ENCODE measurements at regions not wholly inside any gene's neighbourhood (a gene's known extent, or its start where the extent isn't known, plus 50 kb on each side); places are given as distances from the start of the nearest gene placed in this dataset.

DNA sequence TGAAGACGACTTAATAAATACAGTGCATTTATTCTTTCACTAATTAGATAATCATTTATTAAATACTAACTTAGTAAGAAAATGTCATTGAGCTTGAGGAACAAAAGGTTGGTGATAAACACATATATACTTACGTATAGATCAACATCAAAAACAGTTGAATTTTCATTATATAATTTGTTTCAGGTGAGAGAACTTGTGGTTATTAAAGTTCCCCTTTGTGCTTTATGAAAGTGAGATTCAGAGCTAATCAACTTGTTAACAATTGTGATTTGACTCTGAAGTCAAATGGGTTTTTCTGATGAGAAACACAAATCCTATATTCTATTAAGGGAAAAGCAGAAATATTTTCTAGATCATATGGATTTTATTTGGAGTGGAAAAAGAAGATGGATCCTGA, 524.0 kb downstream of the SOX11 start:
- no peak for DNase-seq

GRCh38 chr2:6218926-6219325, 526.7 kb downstream of the SOX11 start:
- no peak for DNase-seq

DNA sequence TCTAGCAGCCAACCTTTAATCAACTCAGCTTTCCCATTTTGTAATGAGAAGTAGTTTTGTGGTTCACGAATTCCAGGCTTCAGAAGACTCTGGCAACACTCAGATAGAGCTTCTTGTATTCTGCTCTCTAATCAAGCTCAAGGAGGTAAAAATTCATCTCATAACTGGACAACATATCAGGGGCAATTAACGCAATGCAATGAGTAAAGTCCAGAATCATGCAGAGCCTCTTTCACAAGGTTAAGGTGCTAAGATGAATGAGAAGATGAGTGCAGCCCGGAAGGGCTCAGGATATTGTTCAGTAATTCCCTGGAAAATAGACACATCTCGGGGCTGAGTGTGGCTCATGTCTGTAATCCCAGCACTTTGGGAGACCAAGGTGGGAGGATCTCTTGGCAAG, 527.7 kb downstream of the SOX11 start:
- no peak for DNase-seq

DNA sequence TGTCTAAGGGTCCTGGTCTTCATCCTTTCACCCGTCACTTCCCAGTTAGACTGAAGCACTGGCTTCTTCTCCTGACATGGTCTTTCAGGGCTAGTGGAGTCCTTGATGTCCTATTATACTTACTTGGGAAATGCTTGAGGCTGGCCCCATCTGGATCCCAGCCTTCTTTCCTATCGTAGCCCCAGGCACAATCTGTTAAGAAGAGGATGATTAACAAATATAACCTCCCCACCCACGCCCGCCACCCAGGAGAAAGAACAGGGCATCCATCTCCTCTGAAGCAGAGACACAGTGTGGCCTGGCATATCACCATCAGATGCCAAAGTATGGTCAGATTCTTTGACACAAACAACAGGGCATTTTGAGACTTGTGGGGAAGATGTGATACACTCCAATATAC, 530.1 kb downstream of the SOX11 start:
- no peak for DNase-seq

DNA sequence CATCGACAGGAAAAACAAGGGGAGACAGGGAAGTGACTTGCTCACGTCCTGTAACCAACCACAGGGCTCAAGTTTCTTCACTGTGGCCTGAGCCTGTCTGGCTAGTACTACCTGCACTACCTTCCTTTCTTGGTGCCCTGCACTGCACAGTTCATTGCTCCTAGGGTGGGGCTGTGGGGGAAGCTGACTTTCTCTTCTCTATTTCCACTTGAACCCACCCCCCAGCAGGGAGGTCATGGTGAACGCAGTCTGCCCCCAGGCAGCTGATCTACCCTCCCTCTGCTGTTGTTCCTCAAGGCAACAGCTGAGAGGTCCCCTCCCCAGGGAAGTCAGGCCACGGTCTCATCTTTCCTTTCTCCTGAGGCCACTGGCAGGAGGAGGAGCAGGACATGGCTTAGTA, 532.1 kb downstream of the SOX11 start:
- no peak for DNase-seq

GRCh38 chr2:6228251-6228650, 536.1 kb downstream of the SOX11 start:
- DNase-seq: no peak

- DNase-seq: no peak
Measured at GRCh38 chr2:6231166-6231565, 539.0 kb downstream of the SOX11 start.

DNA sequence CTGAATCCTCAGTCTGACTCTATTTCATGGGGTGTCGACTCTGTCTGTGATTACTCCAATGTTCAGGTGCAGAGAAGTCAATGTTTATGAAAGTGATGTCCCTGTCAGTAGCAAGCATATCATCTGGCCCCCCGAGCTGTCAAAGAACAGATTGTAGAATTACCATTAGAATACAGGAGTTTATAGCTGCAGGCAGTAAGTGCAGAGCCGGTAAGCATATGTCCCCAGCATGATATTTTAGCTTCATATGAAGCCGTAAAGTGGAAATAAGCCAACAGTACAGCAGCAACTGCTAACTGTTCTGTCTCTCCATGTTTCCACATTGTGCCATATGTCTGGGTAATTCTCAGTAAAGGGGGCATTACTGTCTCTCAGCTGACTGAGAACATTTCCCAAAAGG, 541.8 kb downstream of the SOX11 start:
- no peak for DNase-seq

- DNase-seq: no peak
Measured at GRCh38 chr2:6234702-6235101, 542.5 kb downstream of the SOX11 start.

- no peak for DNase-seq
Measured at GRCh38 chr2:6236317-6236716, 544.1 kb downstream of the SOX11 start.

DNA sequence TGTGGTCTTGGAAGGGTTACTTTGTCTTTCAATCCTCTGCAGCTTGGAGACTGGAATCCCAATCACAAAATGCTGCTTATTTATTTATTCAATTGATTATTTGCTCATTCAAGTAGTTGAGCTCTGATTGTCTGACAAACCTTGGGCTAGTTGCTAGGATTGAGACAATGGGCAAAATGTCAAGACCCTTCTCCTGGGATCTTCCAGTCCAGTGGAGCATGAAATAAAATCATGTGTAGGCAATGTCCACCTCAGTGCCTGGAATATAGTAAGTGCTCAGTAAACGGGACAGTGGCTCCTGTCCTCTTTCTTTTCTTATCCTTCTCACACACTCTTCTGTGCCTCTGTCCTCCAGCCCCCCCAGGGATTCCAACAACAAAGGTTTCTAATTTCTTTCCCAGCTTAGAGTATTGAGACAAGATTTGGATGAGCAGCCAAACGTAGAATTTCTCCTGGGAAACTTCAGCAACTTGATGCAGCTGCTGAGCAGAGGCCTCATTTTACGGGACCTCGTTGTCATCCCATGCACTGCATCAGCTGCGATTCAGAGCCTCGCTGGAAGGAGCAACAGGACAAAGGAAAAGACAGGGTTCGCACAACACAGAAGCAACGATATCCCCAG, 545.0 kb downstream of the SOX11 start:
- DNase-seq: no peak

DNA sequence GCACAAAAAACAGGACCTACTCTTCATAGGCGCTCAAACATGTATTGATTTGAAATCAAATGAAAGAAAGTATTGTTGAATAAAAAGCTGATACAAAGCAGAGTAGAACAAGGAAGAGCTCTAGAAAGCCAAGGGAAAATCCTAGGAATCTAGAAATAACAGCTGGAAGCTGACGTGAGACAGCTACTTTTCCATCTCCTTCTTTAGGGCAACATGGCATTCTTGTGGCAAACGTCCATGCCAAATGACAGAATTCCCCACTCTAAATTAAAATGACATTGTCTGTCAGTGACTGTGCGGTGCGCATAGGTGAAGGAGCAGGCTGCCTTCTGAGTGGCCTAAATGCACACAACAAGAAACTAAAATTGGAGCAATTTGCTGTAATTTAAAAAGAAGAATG, 557.4 kb downstream of the SOX11 start:
- DNase-seq: no peak

GRCh38 chr2:6254441-6254840, 562.3 kb downstream of the SOX11 start:
- peak; percentile 69 for DNase-seq

GRCh38 chr2:6264198-6264597, 572.0 kb downstream of the SOX11 start:
- no peak for DNase-seq

GRCh38 chr2:6281524-6281923, 584.2 kb downstream of the CMPK2 start:
- DNase-seq: no peak

DNA sequence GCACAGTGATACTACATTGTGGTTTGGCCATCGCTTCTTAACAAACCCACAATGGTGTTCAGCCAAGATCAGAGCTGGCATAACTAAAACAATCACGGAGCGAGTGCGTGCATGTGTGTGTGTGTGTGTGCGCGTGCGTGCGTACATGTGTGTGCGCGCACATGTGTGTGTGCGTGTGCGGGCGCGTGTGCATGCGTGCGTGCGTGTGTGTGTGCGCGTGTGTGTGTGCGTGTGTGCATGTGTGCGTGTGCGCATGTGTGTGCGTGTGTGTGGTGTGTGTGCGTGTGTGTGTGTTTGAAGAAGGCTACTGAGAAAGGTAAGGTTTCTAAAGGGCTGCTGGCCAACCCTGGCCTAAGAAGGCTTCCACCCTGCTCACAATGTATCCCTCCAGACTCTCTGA, 582.4 kb downstream of the CMPK2 start:
- no peak for DNase-seq

GRCh38 chr2:6287406-6287805, 578.3 kb downstream of the CMPK2 start:
- DNase-seq: no peak

- no peak for DNase-seq
Measured at GRCh38 chr2:6288791-6289190, 576.9 kb downstream of the CMPK2 start.

GRCh38 chr2:6290217-6291015, 575.3 kb downstream of the CMPK2 start:
- DNase-seq: peak; percentile 70

- DNase-seq: no peak
Measured at GRCh38 chr2:6294791-6295190, 570.9 kb downstream of the CMPK2 start.

GRCh38 chr2:6297238-6297637, 568.5 kb downstream of the CMPK2 start:
- no peak for DNase-seq

GRCh38 chr2:6301426-6301825, 564.3 kb downstream of the CMPK2 start:
- DNase-seq: no peak

DNA sequence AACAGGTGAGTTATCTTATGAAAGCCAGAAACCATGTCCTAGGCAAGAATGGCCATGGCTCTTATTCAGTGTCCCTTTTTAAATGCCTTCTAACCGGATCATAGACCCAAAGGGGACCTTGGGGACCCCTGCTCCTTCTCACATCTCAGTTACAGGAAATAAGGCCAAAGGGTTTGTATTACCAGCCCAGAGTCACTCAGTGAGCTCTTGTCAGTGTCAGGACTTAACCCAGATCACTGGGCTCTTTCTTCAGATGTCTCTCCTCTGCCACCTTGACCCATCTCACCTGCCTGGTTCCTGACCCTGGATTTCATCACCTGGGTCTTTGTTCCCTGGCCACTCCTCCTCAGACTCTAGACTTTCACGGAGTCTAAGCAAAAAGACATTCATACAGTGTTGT, 556.7 kb downstream of the CMPK2 start:
- no peak for DNase-seq

DNA sequence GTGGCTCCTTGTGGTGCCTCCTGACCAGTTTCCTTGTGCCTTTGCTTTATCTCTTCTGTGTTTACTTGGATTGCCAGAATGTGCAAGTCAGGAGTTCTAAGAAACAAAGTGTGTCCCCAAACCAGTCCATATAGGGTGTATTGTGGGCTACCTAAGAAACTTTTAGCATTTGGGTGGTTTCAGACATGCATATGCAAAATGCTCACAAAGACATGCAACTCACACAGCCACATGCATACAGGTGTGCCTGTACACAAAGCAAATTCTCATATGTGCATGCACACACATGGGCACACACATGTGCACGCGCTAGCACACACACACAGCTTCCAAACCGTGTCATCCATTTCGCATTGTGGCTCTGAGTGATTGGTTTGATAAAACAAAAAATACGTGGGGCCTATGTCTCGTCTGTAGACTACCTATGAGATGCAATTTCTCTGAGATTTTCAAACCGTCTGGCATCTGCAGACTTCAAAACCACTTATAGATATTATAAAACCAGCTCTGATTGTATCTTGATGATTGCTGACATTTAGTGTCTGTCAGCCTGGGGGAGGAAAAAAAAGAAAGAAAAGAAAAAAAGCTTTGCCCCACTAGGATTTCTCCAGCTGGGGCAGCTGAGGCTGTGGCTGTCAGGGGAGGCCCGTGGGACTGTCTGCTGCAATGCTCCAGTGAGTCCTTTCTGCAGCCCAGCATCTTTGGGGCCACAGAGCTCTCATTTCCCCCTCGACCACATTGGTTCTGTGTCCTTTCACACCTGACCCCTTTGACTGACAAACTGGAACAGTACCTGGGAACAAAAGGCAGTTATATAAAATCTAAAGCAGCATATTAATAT, 556.1 kb downstream of the CMPK2 start:
- DNase-seq: no peak
